ENCODE measurements at regions not wholly inside any gene's neighbourhood (a gene's known extent, or its start where the extent isn't known, plus 50 kb on each side); places are given as distances from the start of the nearest gene placed in this dataset.

- TF ChIP-seq EP300 (IDR thresholded peaks at IDR 0.05) (no peak), POLR2A (IDR thresholded peaks at IDR 0.05) (no peak), CTCF (IDR thresholded peaks at IDR 0.05) (no peak), POLR2AphosphoS5 (IDR thresholded peaks at IDR 0.05) (no peak)
Observed at GRCh38 chr4:136935871-136936270, 596.4 kb downstream of the PCDH18 start.
